GM18867 (cell line): ENCODE measurements at regions not wholly inside any gene's neighbourhood (a gene's known extent, or its start where the extent isn't known, plus 50 kb on each side); places are given as distances from the start of the nearest gene placed in this dataset.
"Not testable (repeated sequence)": the region's sequence is repeated elsewhere in the genome, so short reads cannot be mapped to it uniquely, and the experiment has no call there.

ENCODE experiments used
- ATAC-seq: cut with Tn5 transposase; IDR thresholded peaks from one replicate; pipeline ENCODE4 v1.9.1; 2021; ENCODE audit warnings: mild to moderate bottlenecking, moderate library complexity; ENCODE audit not compliant: unreplicated experiment

GRCh38 chr21:22363504-22363903 lies 1365.3 kb downstream of the NCAM2 start:
- no peak for ATAC-seq

DNA sequence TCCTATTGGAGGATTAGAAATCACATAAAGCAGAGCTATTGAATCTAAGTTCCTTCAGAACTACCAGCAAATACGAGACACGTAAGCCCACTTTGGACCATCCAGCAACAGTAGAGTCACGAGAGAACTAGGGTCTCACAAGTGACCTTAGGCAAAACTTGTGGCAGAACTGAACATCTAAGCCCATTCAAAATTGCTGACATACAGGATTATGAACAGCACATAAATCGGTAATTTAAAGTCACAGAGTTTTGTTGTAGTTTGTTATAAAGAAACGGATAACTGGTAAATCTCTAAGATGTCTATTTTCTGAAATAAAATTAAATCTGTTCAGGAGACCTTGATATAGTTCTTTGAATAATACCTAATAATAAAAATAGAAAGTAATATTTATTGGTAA lies 1366.0 kb downstream of the NCAM2 start:
- no peak for ATAC-seq

- no peak for ATAC-seq
Measured at GRCh38 chr21:22374218-22374969, 1376.2 kb downstream of the NCAM2 start.

DNA sequence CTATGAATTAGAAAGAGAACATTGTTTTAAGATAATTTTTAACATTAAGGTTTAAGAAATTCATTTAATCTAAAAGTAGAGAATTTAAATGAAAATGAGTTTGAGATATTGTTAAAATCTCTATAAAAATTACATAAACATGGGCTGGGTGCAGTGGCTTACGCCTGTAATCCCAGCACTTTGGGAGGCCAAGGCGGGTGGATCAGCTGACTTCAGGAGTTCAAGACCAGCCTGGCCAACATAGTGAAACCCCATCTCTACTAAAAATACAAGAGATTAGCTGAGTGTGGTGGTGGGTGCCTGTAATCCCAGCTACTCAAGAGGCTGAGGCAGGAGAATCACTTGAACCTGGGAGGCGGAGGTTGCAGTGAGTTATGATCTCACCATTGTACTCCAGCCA lies 1379.6 kb downstream of the NCAM2 start:
- not testable (repeated sequence) for ATAC-seq

GRCh38 chr21:22393324-22393723 lies 1395.1 kb downstream of the NCAM2 start:
- ATAC-seq = no peak

- no peak for ATAC-seq
Measured at GRCh38 chr21:22395965-22396364, 1397.8 kb downstream of the NCAM2 start.

DNA sequence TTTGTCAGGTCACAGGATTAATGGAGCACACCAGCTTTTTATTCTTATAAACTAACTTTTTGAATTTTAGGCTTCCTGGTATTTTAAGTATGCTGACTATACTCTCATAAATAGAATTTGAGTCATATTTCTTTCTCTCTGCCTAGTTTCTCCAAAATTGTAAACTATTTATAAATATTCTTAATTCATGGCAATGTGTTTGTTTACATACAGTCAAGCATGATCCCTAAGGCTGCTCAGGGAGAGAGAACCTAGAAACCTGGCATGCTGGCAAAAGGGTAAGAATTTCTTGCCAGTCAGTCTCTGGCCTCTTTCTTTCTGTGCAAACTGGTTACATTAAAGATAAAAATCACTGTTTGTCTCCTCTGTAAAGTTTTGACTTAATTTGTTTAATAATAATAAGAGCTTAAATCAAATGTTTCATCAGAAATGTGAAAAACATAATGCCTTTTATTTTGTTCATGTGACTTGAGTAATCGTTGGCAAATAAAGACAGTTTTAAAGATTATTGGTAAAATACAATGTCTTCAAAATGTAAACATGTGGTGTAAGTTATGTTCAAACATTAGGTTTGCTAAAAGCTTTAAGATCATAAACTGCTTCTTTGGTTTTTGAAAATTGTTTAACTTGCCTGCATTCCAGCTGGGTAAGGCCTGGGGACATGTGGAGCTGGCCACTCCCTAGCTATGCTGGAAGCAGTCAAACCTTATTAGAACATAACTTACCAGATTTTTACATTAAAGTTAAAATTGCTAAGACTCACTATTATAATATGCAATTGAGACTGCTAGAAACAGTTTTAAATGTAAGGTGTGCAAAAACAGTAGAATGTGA lies 1401.7 kb downstream of the NCAM2 start:
- no peak for ATAC-seq

DNA sequence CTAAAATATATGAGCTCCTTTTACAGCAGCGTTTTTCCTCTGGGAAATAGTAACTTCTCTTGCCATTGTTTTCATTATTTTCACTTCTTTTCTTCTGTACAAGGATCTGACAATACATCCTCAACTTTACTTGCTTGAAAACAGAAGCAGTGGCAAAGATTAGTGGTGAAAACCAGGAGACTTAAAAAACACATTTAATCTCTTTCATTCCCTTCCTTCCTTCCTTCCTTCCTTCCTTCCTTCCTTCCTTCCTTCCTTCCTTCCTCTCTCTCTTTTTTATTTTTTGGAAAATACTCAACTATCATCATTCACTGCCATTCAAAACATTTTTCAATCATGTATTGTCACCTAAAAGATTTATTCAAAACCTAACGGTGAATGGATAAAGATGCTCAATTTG lies 1411.4 kb downstream of the NCAM2 start:
- ATAC-seq = no peak

- no peak for ATAC-seq
Measured at GRCh38 chr21:22416555-22416954, 1418.3 kb downstream of the NCAM2 start.

DNA sequence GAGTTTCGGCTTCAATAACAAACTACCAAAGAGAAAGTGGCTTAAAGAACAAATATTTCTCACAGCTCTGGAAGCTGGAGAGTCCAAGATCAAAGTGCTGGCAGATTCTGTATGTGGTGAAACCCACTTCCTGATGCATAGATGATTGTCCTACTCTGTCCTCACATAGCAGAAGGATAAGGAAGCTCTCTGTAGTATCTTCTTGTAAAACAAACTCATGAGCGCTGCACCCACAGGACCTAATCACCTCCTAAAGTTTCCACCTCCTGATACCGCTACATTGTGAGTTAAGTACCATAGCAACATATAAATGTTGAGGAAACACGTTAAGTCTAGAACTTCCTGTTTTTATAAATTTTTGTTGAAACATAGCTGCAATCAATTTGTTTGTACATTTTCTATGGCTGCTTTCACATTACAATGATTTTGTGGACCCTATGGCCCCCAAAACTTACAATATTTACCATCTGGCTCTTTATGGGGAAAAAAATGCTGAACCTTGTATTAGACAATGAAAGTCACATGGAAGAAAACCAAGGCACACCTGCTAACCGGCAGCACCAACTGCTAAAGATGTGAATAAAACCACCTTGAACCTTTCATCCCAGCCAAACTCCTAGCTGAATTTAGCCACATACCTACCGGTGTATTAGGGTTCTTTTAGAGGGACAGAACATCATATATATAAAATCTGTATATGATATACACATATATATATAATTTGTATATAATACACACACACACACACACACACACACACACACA lies 1423.4 kb downstream of the NCAM2 start:
- ATAC-seq = no peak

DNA sequence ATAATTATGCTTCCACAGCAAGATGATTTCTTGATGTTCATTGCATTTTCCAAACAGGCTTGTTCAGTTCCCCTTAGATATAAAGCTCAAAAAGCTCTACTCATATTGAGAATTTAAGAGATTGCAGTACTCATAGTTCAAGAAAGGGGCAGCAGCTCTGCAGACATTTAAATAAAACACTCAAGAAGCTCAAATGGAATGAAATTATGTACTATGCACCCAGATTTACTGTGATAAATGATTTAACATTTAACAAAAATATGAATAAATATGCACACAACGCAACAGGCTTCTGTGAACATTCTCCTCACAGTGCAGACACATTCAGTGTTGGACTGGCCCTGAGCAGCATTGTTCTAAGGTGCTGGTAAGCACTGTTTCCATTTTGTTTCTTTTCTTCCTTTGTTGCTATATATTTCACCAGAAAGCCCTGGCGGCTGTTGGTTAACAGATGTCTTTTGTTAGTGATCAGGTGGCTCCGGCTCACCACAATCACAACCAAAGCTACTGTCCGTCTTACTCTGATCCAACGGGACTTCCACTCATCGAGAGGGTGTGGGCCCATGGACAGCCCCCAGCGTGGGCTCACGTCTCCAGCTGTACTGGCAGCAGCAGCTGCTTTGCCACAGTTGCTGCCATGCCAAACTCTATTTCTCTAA lies 1440.3 kb downstream of the NCAM2 start:
- ATAC-seq = no peak

DNA sequence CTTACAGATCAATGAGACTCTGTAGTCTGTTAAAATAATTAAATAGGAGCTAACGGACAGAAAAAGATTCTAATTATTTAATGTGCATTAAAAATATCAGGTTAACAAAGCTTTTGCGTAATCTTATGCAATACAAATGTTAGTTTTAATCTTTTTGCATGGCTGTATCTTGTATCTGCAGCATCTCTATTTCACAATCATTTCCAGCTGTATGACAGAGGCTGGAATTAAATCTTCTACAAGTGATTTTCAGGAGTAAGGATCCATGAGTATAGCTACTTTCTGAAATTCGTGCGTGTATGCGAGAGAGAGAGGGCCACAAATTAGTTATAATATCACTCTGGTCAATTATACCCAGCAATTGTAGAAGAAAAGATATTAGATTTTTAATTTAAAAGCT lies 1446.8 kb downstream of the NCAM2 start:
- no peak for ATAC-seq

DNA sequence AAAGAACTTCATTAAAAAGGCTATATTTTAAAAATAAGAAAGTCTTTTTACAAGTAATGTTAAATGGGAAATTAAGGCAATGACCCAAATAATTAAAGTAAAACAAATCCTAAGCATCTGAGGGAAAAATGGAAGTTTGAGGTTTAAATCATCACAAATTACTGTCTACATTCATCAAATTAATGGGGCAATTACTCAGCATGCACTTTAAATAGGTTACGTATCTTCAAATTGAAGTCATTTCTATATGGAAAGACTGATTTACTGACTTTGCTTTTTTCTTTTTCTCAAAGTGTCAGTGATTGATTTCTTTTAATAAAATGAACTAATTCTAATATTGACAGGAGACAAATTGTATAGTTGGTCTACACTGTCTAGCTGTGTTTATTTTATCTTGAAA lies 1452.3 kb downstream of the NCAM2 start:
- no peak for ATAC-seq

GRCh38 chr21:22456241-22456640 lies 1458.0 kb downstream of the NCAM2 start:
- no peak for ATAC-seq

DNA sequence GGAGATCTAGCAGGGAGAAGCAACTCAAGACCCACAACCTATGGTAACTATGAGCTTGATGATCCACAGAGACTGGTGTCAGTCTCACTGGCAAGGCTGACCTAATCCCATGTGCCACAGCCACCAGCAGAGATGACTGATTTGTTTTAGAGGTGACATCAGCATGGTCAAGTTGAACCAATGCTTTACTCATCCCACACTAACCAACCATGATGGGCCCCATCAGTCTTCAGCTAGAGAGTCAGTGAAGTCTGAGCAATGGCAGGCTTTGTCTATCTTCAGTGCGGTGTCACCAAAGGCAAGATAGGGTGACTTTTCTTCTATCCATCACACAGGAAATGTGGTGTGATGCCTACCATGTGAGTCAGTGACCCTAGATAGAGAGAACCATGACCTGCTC lies 1470.7 kb downstream of the NCAM2 start:
- no peak for ATAC-seq

DNA sequence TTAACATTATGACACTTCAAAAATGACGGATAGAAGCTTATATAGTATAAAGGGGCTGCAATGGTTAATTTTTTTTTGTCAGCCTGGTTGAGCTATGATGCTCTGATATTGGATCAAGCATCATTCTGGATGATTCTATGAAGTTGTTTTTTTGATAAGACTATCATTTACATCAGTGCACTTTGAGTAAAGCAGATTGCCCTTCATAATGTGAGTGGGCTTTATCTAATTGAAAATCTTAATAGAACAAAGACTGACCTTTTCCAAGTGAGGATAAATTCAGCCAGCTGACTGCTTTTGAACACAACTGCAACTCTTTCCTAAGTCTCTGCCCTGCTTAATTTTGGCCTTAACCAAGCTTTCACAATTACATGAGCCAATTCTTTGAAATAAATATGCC lies 1476.2 kb downstream of the NCAM2 start:
- ATAC-seq = no peak

GRCh38 chr21:22476214-22476613 lies 1478.0 kb downstream of the NCAM2 start:
- ATAC-seq = no peak

GRCh38 chr21:22476726-22477646 lies 1478.8 kb downstream of the NCAM2 start:
- ATAC-seq = no peak

DNA sequence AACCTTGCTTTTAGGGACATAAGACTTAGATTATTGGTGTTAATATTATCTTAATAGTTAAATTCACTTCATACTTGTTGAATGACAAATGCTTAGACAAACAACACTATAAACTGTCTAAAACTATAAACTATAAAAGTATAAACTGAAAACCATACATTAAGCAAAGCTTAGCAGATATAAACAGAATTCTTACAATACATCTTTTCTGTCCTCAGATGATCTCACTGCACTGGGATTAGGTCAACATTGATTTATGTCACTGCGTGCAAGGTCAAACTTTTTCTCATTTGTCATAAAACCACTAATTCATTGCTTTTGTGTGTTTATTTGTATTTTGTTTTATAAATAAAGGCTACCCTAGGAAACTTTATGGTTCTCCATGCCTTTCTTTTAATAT lies 1491.8 kb downstream of the NCAM2 start:
- no peak for ATAC-seq

- ATAC-seq = no peak
Measured at GRCh38 chr21:22516230-22516629, 1518.0 kb downstream of the NCAM2 start.
